C4-2B (cell line): ENCODE measurements at regions not wholly inside any gene's neighbourhood (a gene's known extent, or its start where the extent isn't known, plus 50 kb on each side); places are given as distances from the start of the nearest gene placed in this dataset.

ENCODE experiments used
- CTCF ChIP-seq: fragments of 450-650 bp; conservative IDR thresholded peaks from 2 replicates; pipeline ENCODE4 v1.5.1; 2017; ENCODE audit warnings: mild to moderate bottlenecking
- ZFX ChIP-seq: fragments of 450-650 bp; IDR thresholded peaks from 2 replicates; pipeline ENCODE4 v1.6.1; 2017

GRCh38 chr4:105014635-105015034 lies 132.0 kb upstream of the TET2 start:
- TF ChIP-seq CTCF (no peak), ZFX (no peak)
